ENCODE measurements at regions not wholly inside any gene's neighbourhood (a gene's known extent, or its start where the extent isn't known, plus 50 kb on each side); places are given as distances from the start of the nearest gene placed in this dataset.

GRCh38 chr5:113771483-113771882 lies 258.0 kb downstream of the YTHDC2 start:
- TF ChIP-seq CTCF (IDR thresholded peaks at IDR 0.05) (no peak), POLR2A (IDR thresholded peaks at IDR 0.05) (no peak)
